B cell (primary cell): ENCODE measurements at regions not wholly inside any gene's neighbourhood (a gene's known extent, or its start where the extent isn't known, plus 50 kb on each side); places are given as distances from the start of the nearest gene placed in this dataset.

Experiments used
- ATAC-seq: fragments of 200-7000 bp; cut with Tn5 transposase; one replicate; pipeline ENCODE4 v1.10.0; 2021; ENCODE audit warnings: low read depth, mild to moderate bottlenecking, moderate number of reproducible peaks, moderate library complexity
- CTCF ChIA-PET: fragments of 350-600 bp; sonication (Branson Sonifier 250); formaldehyde crosslinking; loops from one replicate; lab custom pipeline; 2021; ENCODE audit warnings: antibody characterized with exemption, inconsistent platforms; lab: Charles Lee
- POLR2A ChIA-PET: fragments of 350-600 bp; sonication (Branson Sonifier 250); formaldehyde crosslinking; loops from one replicate; lab custom pipeline; 2021; ENCODE audit warnings: antibody characterized with exemption; lab: Charles Lee
- DNase-seq: peaks from one replicate; pipeline ENCODE4 v3.0.0; 2013
- H2AFZ ChIP-seq: 2 replicates; pipeline ENCODE4 v1.6.1; 2012; ENCODE audit warnings: mild to moderate bottlenecking, low read depth, low read length; ENCODE audit not compliant: insufficient read depth, poor library complexity, severe bottlenecking
- H3K27ac ChIP-seq, 2 donors: 1 replicate in 1 of 2; 2 replicates in 1 of 2; pipeline ENCODE4 v1.5.1; 2012 to 2013; ENCODE audit warnings: low read length in 2 of 2, mild to moderate bottlenecking in 2 of 2, moderate library complexity in 1 of 2
- H3K27me3 ChIP-seq, 4 experiments: fragments of 200-600 bp in 1 of 4; sonication (generic) in 1 of 4; replicated peaks in 1 of 4; 1 replicate in 2 of 4; 2 replicates in 2 of 4; pipeline versions ENCODE4 v1.6.1 to v1.7.0; 2013 to 2016; ENCODE audit warnings: low read length in 3 of 4, mild to moderate bottlenecking in 2 of 4, mixed read lengths in 1 of 4, moderate library complexity in 1 of 4; ENCODE audit not compliant: insufficient read depth in 4 of 4, control insufficient read depth in 3 of 4; ENCODE audit errors: control extremely low read depth in 1 of 4
- H3K36me3 ChIP-seq, 2 experiments: replicated peaks in 1 of 2; 1 replicate in 1 of 2; 2 replicates in 1 of 2; pipeline versions ENCODE4 v1.6.1 to v1.7.1; 2013; ENCODE audit warnings: low read length in 1 of 2; ENCODE audit not compliant: insufficient read depth in 2 of 2, control insufficient read depth in 1 of 2; ENCODE audit errors: control extremely low read depth in 1 of 2, extremely low read depth in 1 of 2
- H3K4me1 ChIP-seq, 2 donors: fragments of 200-600 bp in 1 of 2; sonication (generic) in 1 of 2; 1 replicate in 1 of 2; 2 replicates in 1 of 2; pipeline versions ENCODE4 v1.5.1 to v1.6.1; 2013 to 2017; ENCODE audit warnings: low read length in 2 of 2; ENCODE audit not compliant: control insufficient read depth in 2 of 2, insufficient read depth in 2 of 2
- H3K4me2 ChIP-seq: replicated peaks from 2 replicates; pipeline ENCODE3; 2012; ENCODE audit warnings: mild to moderate bottlenecking, low read depth, low read length; ENCODE audit not compliant: poor library complexity, severe bottlenecking
- H3K4me3 ChIP-seq, 5 experiments: fragments of 200-600 bp in 1 of 5; sonication (generic) in 1 of 5; 1 replicate in 3 of 5; 2 replicates in 2 of 5; pipeline versions ENCODE4 v1.5.1 to v1.7.0; 2011 to 2016; ENCODE audit warnings: low read length in 4 of 5, mild to moderate bottlenecking in 4 of 5, low read depth in 2 of 5, control low read depth in 1 of 5, moderate library complexity in 1 of 5; ENCODE audit not compliant: insufficient read depth in 1 of 5; ENCODE audit errors: control extremely low read depth in 1 of 5, extremely low read depth in 1 of 5
- H3K79me2 ChIP-seq: fragments of 200-600 bp; sonication (generic); one replicate; pipeline ENCODE4 v1.6.0; 2016; ENCODE audit warnings: low read length; ENCODE audit not compliant: control insufficient read depth, insufficient read depth
- H3K9ac ChIP-seq: fragments of 200-600 bp; sonication (generic); 2 replicates; pipeline ENCODE4 v1.6.1; 2017; ENCODE audit warnings: mild to moderate bottlenecking, low read length, moderate library complexity
- H3K9me3 ChIP-seq, 3 donors: one replicate each; pipeline versions ENCODE4 v1.6.1 to v1.7.1; 2013; ENCODE audit warnings: low read length in 2 of 3; ENCODE audit not compliant: control insufficient read depth in 2 of 3, insufficient read depth in 1 of 3; ENCODE audit errors: control extremely low read depth in 1 of 3
- H4K20me1 ChIP-seq: 2 replicates; pipeline ENCODE4 v1.6.0; 2012; ENCODE audit warnings: mild to moderate bottlenecking, low read length; ENCODE audit not compliant: insufficient read depth, control insufficient read depth, poor library complexity, severe bottlenecking
- H3K27ac Mint-ChIP-seq: one replicate; pipeline ENCODE4 v1.8.0; 2021; ENCODE audit warnings: mixed read lengths
- H3K27me3 Mint-ChIP-seq: one replicate; pipeline ENCODE4 v1.8.0; 2021; ENCODE audit warnings: mixed read lengths
- H3K4me1 Mint-ChIP-seq: one replicate; pipeline ENCODE4 v1.8.0; 2021; ENCODE audit warnings: mixed read lengths
- H3K4me3 Mint-ChIP-seq: one replicate; pipeline ENCODE4 v1.8.0; 2021; ENCODE audit warnings: mixed read lengths
- H3K9me3 Mint-ChIP-seq: one replicate; pipeline ENCODE4 v1.8.0; 2022; ENCODE audit warnings: mixed read lengths; ENCODE audit not compliant: insufficient read depth
- CTCF ChIP-seq: fragments of 200-600 bp; IDR thresholded peaks from one replicate; pipeline ENCODE4 v1.8.0; 2022; ENCODE audit warnings: antibody characterized with exemption, mild to moderate bottlenecking
- EZH2 ChIP-seq: IDR thresholded peaks from 2 replicates; pipeline ENCODE4 v1.6.1; 2012; ENCODE audit warnings: borderline replicate concordance, low read depth, mild to moderate bottlenecking, moderate library complexity, low read length; ENCODE audit not compliant: insufficient read depth, poor library complexity, severe bottlenecking
- intact Hi-C: fragments of 100-400 bp; cut with micrococcal nuclease; formaldehyde crosslinking; loops from one replicate; pipeline ENCODE4 v1.10.0; 2022

GRCh38 chr18:38539856-38540255 lies 974.3 kb upstream of the CELF4 start:
- Histone ChIP-seq H2AFZ (no peak overlapping the region), H3K4me3 (no peak overlapping the region), H3K9ac (no peak overlapping the region), H4K20me1 (no peaks in the 10 kb centered on the region), H3K27me3 (no peaks in the 10 kb centered on the region), H3K79me2 (no peaks in the 10 kb centered on the region), H3K9me3 (no peaks in the 10 kb centered on the region), H3K36me3 (no peaks in the 10 kb centered on the region), H3K4me1 (no peaks in the 10 kb centered on the region), H3K27ac (no peak overlapping the region), H3K4me2 (no peak overlapping the region)
- POLR2A ChIA-PET, result no interaction called here
- no peaks in the 10 kb centered on the region for H3K4me1 Mint-ChIP-seq
- ATAC-seq (no peak), DNase-seq (no peak)
- H3K4me3 Mint-ChIP-seq, result no peak overlapping the region
- H3K9me3 Mint-ChIP-seq, result no peaks in the 10 kb centered on the region
- no peak overlapping the region for H3K27ac Mint-ChIP-seq
- TF ChIP-seq CTCF (no peak), EZH2 (no peak)
- H3K27me3 Mint-ChIP-seq, result no peaks in the 10 kb centered on the region
- intact Hi-C loops, result no loop called here
- CTCF ChIA-PET, result no interaction called here

- intact Hi-C loops, result no loop called here
- ATAC-seq (no peak), DNase-seq (no peak)
- Histone ChIP-seq H4K20me1 (no peaks in the 10 kb centered on the region), H3K27ac (no peak overlapping the region), H3K79me2 (no peaks in the 10 kb centered on the region), H2AFZ (no peak overlapping the region), H3K27me3 (no peaks in the 10 kb centered on the region), H3K4me3 (no peak overlapping the region), H3K36me3 (no peaks in the 10 kb centered on the region), H3K4me2 (no peak overlapping the region), H3K9me3 (no peaks in the 10 kb centered on the region), H3K4me1 (no peaks in the 10 kb centered on the region), H3K9ac (no peak overlapping the region)
- Mint-ChIP-seq H3K4me3 (no peak overlapping the region), H3K27me3 (no peaks in the 10 kb centered on the region), H3K4me1 (no peaks in the 10 kb centered on the region), H3K9me3 (no peaks in the 10 kb centered on the region), H3K27ac (no peak overlapping the region)
- TF ChIP-seq CTCF (no peak), EZH2 (no peak)
- CTCF ChIA-PET, result no interaction called here
- POLR2A ChIA-PET, result no interaction called here
Measured at GRCh38 chr18:38539371-38539770, 973.8 kb upstream of the CELF4 start.
